ENCODE measurements at regions not wholly inside any gene's neighbourhood (a gene's known extent, or its start where the extent isn't known, plus 50 kb on each side); places are given as distances from the start of the nearest gene placed in this dataset.

- no peak for DNase-seq
Observed at GRCh38 chr7:25624051-25624450, 395.8 kb upstream of the NPVF start.

- DNase-seq, result no peak
Observed at GRCh38 chr7:25624833-25625232, 396.5 kb upstream of the NPVF start.

GRCh38 chr7:25625306-25625992, 397.2 kb upstream of the NPVF start:
- no peak for DNase-seq

- no peak for DNase-seq
Observed at GRCh38 chr7:25626451-25627131, 398.3 kb upstream of the NPVF start.

- no peak for DNase-seq
Observed at GRCh38 chr7:25628446-25628845, 400.2 kb upstream of the NPVF start.

GRCh38 chr7:25632616-25633015, 404.3 kb upstream of the NPVF start:
- no peak for DNase-seq

- DNase-seq, result no peak
Observed at GRCh38 chr7:25633426-25634036, 405.2 kb upstream of the NPVF start.

GRCh38 chr7:25636168-25636567, 407.9 kb upstream of the NPVF start:
- no peak for DNase-seq

- no peak for DNase-seq
Observed at GRCh38 chr7:25636871-25637283, 408.6 kb upstream of the NPVF start.

GRCh38 chr7:25638068-25638467, 409.8 kb upstream of the NPVF start:
- DNase-seq, result no peak

- DNase-seq, result no peak
Observed at GRCh38 chr7:25638590-25639244, 410.4 kb upstream of the NPVF start.

GRCh38 chr7:25642849-25643248, 414.6 kb upstream of the NPVF start:
- no peak for DNase-seq

GRCh38 chr7:25643286-25643685, 415.0 kb upstream of the NPVF start:
- no peak for DNase-seq

GRCh38 chr7:25643770-25644394, 415.6 kb upstream of the NPVF start:
- DNase-seq, result no peak

GRCh38 chr7:25646726-25647413, 418.6 kb upstream of the NPVF start:
- DNase-seq, result no peak

GRCh38 chr7:25647872-25648271, 419.6 kb upstream of the NPVF start:
- DNase-seq, result no peak

- no peak for DNase-seq
Observed at GRCh38 chr7:25652366-25652765, 424.1 kb upstream of the NPVF start.

GRCh38 chr7:25653384-25653783, 425.1 kb upstream of the NPVF start:
- DNase-seq, result no peak

- DNase-seq, result no peak
Observed at GRCh38 chr7:25656071-25656470, 427.8 kb upstream of the NPVF start.

GRCh38 chr7:25656581-25657026, 428.3 kb upstream of the NPVF start:
- peak in 2 of 51 donors; percentile 10 to 17 for DNase-seq

GRCh38 chr7:25658375-25658774, 430.1 kb upstream of the NPVF start:
- DNase-seq, result no peak
